Left cardiac atrium (tissue), 4 donors: ENCODE measurements at regions not wholly inside any gene's neighbourhood (a gene's known extent, or its start where the extent isn't known, plus 50 kb on each side); places are given as distances from the start of the nearest gene placed in this dataset.
"Not testable (repeated sequence)": the region's sequence is repeated elsewhere in the genome, so short reads cannot be mapped to it uniquely, and the experiment has no call there.

Experiments
- ATAC-seq, 2 donors: fragments of 200-7000 bp; cut with Tn5 transposase; one replicate each; pipeline ENCODE4 v1.9.1; 2020; ENCODE audit warnings: mild to moderate bottlenecking in 2 of 2, moderate library complexity in 2 of 2
- DNase-seq: peaks from one replicate; pipeline ENCODE4 v3.0.0-alpha.2; 2020
- intact Hi-C, 2 donors: fragments of 100-400 bp; cut with DNase I; formaldehyde crosslinking; loops; one replicate each; pipeline versions ENCODE4 v1.14.1 to v1.15.1; 2022 to 2023
- donor health status: DM: no; HTN: yes; CAD: no.
- donor health status: DM: no; HTN: yes; CAD: no; lungs with severe emphysema.
- donor health status: DM: yes; HTN: yes; CAD: no.
- donor health status: Dilated cardiomyopathy.

- ATAC-seq (no peak), DNase-seq (no peak)
- intact Hi-C loops: no loop called here
These were observed 124.6 kb upstream of the GBE1 start for GRCh38 chr3:81886081-81886480.

GRCh38 chr3:81884791-81885190 is 123.3 kb upstream of the GBE1 start:
- no peak for DNase-seq
- intact Hi-C loops: no loop called here
- no peak for ATAC-seq

GRCh38 chr3:81876826-81877225 is 115.4 kb upstream of the GBE1 start:
- intact Hi-C loops: no loop called here
- ATAC-seq: peak in 1 of 2 donors; percentile 12
- no peak for DNase-seq

DNA sequence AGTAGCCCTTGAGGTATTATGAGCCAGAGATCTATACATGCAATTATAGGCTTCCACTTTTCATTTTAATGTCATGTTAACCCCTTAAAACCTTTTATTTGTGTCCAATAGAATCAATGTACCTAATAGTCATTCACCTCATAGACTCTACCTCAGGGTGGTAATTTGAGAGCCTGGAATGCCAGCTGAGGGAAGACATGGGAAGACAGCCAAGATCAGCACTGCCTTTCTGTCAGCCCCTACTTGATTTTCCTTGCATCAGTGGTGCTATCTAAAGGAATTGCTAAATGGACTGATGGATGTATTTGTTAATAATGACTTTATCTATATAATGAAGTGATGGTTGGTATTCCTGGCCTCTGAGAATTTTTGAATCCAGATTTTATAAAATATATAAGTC is 113.3 kb upstream of the GBE1 start:
- intact Hi-C loops: no loop called here
- DNase-seq (no peak), ATAC-seq (no peak)

DNA sequence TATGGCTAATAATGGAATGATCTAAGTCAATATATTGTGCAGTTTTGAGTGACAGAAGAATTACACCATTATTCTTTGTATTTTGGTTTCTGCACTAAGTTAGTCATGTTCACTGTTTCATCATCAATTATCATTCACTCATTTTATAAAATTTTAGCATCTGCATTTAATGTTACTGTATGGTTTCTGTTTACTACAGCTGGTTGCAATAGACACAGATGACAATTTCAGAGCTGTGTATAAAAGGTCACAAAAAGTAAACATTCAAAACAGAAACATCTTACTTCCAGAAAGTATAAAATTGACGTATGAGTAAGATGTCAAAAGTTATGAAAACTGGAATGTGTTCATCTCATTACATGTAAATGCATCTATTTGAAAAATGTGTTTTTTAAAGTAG is 111.1 kb upstream of the GBE1 start:
- intact Hi-C loops: no loop called here
- ATAC-seq (no peak), DNase-seq (no peak)

DNA sequence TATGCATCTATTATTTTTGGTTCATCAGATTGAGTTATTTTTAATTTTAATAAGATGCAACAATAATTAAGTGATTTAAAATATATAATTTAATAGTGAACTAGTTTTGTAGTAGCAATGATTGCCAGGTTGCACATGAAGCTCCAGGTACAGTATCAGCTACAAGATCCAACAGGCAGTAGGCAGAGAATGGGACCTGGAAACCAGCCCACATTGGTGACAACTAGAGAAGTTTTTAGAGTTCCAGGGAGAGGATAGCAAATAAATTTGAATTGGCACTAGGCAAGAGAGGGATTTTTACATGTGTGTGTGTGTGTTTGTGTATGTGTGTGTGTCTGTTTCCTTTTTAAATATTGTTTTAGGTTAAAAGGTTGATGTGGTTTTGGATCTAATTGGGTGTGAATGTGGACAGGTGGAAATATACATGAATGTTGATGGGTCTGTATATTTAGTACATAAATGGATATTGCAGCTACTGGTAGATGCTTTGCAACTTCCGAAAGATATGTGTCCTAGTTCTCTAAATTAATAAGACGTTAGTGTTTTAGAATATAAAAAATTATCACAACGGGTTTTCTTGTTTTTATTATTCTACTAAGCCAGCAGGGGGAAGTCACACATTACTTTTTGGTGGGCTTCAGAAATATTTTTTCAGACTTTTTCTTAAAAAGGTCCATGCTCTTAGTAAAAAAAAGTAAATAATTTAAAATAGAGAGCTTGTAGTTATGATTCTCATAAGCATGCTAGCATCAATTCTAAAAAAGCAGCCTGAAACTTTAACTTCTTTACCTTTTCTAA is 110.1 kb upstream of the GBE1 start:
- DNase-seq (no peak), ATAC-seq (no peak)
- intact Hi-C loops: no loop called here

- DNase-seq (no peak), ATAC-seq (peak in 1 of 2 donors; percentile 27)
- intact Hi-C loops: no loop called here
These were observed 107.9 kb upstream of the GBE1 start for GRCh38 chr3:81869382-81869781.

GRCh38 chr3:81868597-81868996 is 107.2 kb upstream of the GBE1 start:
- no peak for ATAC-seq
- intact Hi-C loops: no loop called here
- no peak for DNase-seq

- intact Hi-C loops: no loop called here
These were observed 106.4 kb upstream of the GBE1 start for GRCh38 chr3:81867875-81868274.

GRCh38 chr3:81865164-81865563 is 103.7 kb upstream of the GBE1 start:
- DNase-seq, intact Hi-C loops, ATAC-seq: not testable (repeated sequence)

More at GRCh38 chr3:81867875-81868274, 106.4 kb upstream of the GBE1 start:
- no peak for DNase-seq
- no peak for ATAC-seq

DNA sequence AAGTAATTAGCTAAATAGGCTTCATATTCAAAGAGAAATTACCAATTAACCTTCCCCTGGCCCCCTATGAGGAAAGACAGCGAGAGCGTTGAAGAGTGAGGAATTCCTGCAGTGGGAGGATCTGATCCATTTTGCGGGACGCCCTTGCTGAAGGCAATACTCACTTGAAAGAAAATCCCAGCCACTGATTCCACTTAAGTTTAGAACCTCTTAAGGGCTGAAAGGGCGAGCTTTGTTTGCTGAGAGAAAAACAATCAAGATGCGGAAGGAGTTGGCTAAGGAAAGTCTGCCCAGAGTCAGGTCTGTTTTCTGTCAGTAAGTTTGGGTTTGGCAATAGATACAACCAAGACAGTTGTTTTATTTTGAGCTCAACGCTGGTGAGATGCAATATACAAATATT is 102.8 kb upstream of the GBE1 start:
- ATAC-seq: no peak
- intact Hi-C loops: no loop called here
- no peak for DNase-seq

DNA sequence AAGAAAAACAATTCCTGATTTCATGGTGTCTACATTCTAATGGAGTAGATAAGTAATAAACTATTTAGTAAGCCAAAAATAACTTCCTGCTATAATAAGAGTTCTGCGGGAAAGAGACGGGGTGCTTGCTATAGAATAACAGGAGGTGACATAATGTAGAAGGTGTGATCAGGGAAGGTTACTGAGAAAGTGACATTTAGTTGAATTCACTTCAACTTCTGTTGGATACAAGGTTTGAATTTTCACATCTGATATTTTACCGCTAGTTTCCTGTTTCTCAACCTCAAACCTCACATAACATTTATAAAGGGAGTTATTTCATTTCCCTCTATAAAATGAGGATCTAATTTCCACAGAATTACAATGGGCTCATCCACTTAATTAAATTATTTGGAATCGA is 102.3 kb upstream of the GBE1 start:
- intact Hi-C loops: no loop called here
- no peak for DNase-seq
- ATAC-seq: no peak

DNA sequence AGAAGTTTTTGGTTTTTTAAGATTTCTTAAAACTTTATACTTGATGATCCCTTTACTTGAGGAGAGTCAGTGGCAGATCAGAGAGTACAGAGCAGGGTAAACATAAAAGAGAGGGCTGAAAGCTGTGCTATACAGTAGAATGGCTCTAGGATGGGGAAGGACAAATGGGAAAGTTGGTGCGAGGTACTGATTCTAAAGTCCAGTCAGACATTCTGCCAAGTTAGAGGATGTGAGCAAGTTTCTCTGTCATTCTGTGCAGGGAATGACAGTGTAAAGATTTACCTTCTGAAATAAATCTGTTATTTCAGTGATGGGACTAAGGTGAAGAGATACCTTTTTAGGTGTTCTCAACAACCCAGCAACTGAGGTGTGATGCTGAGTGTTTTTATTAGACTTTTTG is 100.1 kb upstream of the GBE1 start:
- no peak for DNase-seq
- ATAC-seq: no peak
- intact Hi-C loops: no loop called here

GRCh38 chr3:81859524-81859923 is 98.1 kb upstream of the GBE1 start:
- intact Hi-C loops: no loop called here

GRCh38 chr3:81853431-81853830 is 92.0 kb upstream of the GBE1 start:
- intact Hi-C loops: no loop called here
- no peak for ATAC-seq

More at GRCh38 chr3:81859524-81859923, 98.1 kb upstream of the GBE1 start:
- ATAC-seq (no peak), DNase-seq (no peak)

GRCh38 chr3:81851176-81851575 is 89.7 kb upstream of the GBE1 start:
- intact Hi-C loops: no loop called here
- DNase-seq: no peak
- ATAC-seq: no peak

More at GRCh38 chr3:81853431-81853830, 92.0 kb upstream of the GBE1 start:
- no peak for DNase-seq

- no peak for DNase-seq
- ATAC-seq: no peak
- intact Hi-C loops: no loop called here
These were observed 85.5 kb upstream of the GBE1 start for GRCh38 chr3:81846988-81847387.

- intact Hi-C loops: no loop called here
- no peak for DNase-seq
- no peak for ATAC-seq
These were observed 80.1 kb upstream of the GBE1 start for GRCh38 chr3:81841540-81841939.

DNA sequence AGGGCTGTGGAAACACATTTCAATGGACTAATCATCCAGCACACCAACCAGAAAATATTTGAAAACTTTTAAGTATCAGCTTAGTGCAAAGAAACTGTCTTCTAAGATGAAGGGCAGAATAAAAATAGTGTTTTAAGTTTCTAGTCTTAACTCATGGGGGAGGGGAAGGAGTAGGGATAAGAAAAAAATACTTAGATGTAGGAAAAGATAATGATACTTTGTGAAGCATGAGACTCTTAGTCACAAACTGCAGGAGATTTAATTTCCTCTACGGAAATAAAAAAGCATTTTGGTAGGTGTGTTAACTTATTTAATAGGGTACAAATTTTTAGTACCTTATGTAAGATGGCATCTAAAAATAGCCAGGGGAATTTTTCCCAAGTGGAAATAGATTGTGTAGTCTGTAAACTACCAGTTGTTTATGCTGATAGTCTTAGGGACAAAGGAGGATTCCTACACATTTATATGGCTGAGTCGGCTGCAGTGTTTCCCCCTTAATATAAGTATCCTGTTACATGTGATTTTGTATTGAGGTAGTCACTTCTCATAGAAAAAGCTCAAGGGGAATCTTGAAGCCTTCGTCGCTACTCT is 78.2 kb upstream of the GBE1 start:
- intact Hi-C loops: no loop called here
- DNase-seq (no peak), ATAC-seq (no peak)

DNA sequence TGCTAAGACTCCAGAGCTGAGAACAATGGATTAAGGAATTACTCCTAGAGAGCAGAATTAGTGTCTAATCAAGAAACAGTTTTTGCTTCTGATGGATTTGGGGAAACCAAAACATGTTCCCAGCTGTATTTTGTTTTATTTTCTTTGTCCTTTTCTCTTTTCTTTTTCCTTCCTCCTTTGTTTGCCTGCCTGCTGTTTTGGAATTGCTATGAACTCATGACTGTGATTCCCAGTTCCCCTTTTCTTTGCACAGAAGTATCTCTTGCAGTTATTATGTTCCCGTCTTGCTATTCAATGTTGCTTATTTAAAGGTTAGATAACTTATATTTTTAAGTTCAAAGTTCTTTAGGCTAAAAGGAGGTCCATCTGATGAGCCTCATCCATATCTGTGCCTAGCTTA is 77.0 kb upstream of the GBE1 start:
- no peak for ATAC-seq
- no peak for DNase-seq
- intact Hi-C loops: no loop called here

GRCh38 chr3:81837071-81837593 is 75.7 kb upstream of the GBE1 start:
- no peak for DNase-seq
- no peak for ATAC-seq
- intact Hi-C loops: no loop called here
